DOHH2 (cell line): ENCODE measurements at regions not wholly inside any gene's neighbourhood (a gene's known extent, or its start where the extent isn't known, plus 50 kb on each side); places are given as distances from the start of the nearest gene placed in this dataset.

Source experiments
- EZH2phosphoT487 ChIP-seq: fragments of 200-600 bp; sonication (generic); IDR thresholded peaks from 2 replicates; pipeline ENCODE4 v1.6.1; 2017; ENCODE audit warnings: borderline replicate concordance, mild to moderate bottlenecking, antibody characterized with exemption, low read length, moderate library complexity, mixed read lengths
- TF ChIP-seq, protein P1 (sequence below): fragments of 200-600 bp; sonication (generic); IDR thresholded peaks from one replicate; pipeline ENCODE4 v1.5.1; 2014; ENCODE audit warnings: antibody characterized with exemption, mild to moderate bottlenecking, low read depth, low read length; ENCODE audit not compliant: poor library complexity, severe bottlenecking

DNA sequence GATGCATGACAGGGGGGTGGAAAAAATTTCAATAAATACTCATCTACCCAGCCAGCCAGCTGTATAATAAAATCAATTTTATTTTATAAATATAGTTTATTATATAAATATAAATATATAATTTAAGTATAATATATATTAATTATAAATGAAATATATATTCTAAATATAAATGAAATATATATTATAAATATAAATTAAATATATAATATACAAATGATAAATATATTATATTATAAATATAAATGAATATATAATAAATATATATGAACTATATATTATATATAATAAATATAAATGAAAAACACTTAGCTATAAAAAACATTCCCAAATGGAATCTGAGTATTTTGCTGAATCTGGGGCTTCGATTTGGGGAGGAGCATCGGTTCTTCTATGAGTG, 79.4 kb upstream of the CDCA7L start:
- TF ChIP-seq, protein P1, sequence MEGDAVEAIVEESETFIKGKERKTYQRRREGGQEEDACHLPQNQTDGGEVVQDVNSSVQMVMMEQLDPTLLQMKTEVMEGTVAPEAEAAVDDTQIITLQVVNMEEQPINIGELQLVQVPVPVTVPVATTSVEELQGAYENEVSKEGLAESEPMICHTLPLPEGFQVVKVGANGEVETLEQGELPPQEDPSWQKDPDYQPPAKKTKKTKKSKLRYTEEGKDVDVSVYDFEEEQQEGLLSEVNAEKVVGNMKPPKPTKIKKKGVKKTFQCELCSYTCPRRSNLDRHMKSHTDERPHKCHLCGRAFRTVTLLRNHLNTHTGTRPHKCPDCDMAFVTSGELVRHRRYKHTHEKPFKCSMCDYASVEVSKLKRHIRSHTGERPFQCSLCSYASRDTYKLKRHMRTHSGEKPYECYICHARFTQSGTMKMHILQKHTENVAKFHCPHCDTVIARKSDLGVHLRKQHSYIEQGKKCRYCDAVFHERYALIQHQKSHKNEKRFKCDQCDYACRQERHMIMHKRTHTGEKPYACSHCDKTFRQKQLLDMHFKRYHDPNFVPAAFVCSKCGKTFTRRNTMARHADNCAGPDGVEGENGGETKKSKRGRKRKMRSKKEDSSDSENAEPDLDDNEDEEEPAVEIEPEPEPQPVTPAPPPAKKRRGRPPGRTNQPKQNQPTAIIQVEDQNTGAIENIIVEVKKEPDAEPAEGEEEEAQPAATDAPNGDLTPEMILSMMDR: no peak
- no peak for TF ChIP-seq EZH2phosphoT487
